ENCODE measurements at regions not wholly inside any gene's neighbourhood (a gene's known extent, or its start where the extent isn't known, plus 50 kb on each side); places are given as distances from the start of the nearest gene placed in this dataset.

- no peak for TF ChIP-seq CTCF (conservative IDR thresholded peaks at IDR 0.05; ENCODE audit: low read length)
- no peak for TF ChIP-seq EZH2phosphoT487 (IDR thresholded peaks at IDR 0.05; ENCODE audit: borderline replicate concordance)
Observed at GRCh38 chr17:54544249-54544648, 356.4 kb upstream of the TOM1L1 start.

Data from Loucy (cell line).